Putamen (tissue), 1 donor: ENCODE measurements at regions not wholly inside any gene's neighbourhood (a gene's known extent, or its start where the extent isn't known, plus 50 kb on each side); places are given as distances from the start of the nearest gene placed in this dataset.
"Not testable (repeated sequence)": the region's sequence is repeated elsewhere in the genome, so short reads cannot be mapped to it uniquely, and the experiment has no call there.

Experiments used
- DNase-seq: peaks from one replicate; pipeline ENCODE4 v3.0.0-alpha.2; 2016; ENCODE audit warnings: low spot score

GRCh38 chr20:48530957-48531356 lies 296.8 kb downstream of the PREX1 start:
- DNase-seq, result no peak

GRCh38 chr20:48528346-48528745 lies 299.5 kb downstream of the PREX1 start:
- DNase-seq, result no peak

GRCh38 chr20:48527771-48528170 lies 300.0 kb downstream of the PREX1 start:
- no peak for DNase-seq

GRCh38 chr20:48526936-48527335 lies 300.9 kb downstream of the PREX1 start:
- DNase-seq, result no peak

- no peak for DNase-seq
Observed at GRCh38 chr20:48525400-48525799, 302.4 kb downstream of the PREX1 start.

GRCh38 chr20:48524582-48524981 lies 303.2 kb downstream of the PREX1 start:
- no peak for DNase-seq

GRCh38 chr20:48523191-48523995 lies 304.4 kb downstream of the PREX1 start:
- no peak for DNase-seq

GRCh38 chr20:48521121-48521520 lies 306.7 kb downstream of the PREX1 start:
- DNase-seq, result no peak

GRCh38 chr20:48516196-48516595 lies 311.6 kb downstream of the PREX1 start:
- DNase-seq, result not testable (repeated sequence)

GRCh38 chr20:48514577-48514976 lies 313.2 kb downstream of the PREX1 start:
- DNase-seq, result not testable (repeated sequence)

GRCh38 chr20:48512539-48512938 lies 315.3 kb downstream of the PREX1 start:
- not testable (repeated sequence) for DNase-seq

GRCh38 chr20:48505066-48505465 lies 322.7 kb downstream of the PREX1 start:
- not testable (repeated sequence) for DNase-seq

GRCh38 chr20:48503166-48503815 lies 324.5 kb downstream of the PREX1 start:
- no peak for DNase-seq

- DNase-seq, result no peak
Observed at GRCh38 chr20:48502758-48503157, 325.0 kb downstream of the PREX1 start.

GRCh38 chr20:48502016-48502415 lies 325.8 kb downstream of the PREX1 start:
- no peak for DNase-seq

GRCh38 chr20:48500900-48501299 lies 326.9 kb downstream of the PREX1 start:
- DNase-seq, result not testable (repeated sequence)

GRCh38 chr20:48498939-48499338 lies 328.9 kb downstream of the PREX1 start:
- not testable (repeated sequence) for DNase-seq

- not testable (repeated sequence) for DNase-seq
Observed at GRCh38 chr20:48498125-48498524, 329.7 kb downstream of the PREX1 start.

- no peak for DNase-seq
Observed at GRCh38 chr20:48493966-48494365, 333.8 kb downstream of the PREX1 start.

GRCh38 chr20:48493331-48493730 lies 334.5 kb downstream of the PREX1 start:
- DNase-seq, result not testable (repeated sequence)

- DNase-seq, result no peak
Observed at GRCh38 chr20:48492715-48493070, 335.1 kb downstream of the PREX1 start.

- no peak for DNase-seq
Observed at GRCh38 chr20:48492015-48492714, 335.6 kb downstream of the PREX1 start.
